ENCODE measurements at regions not wholly inside any gene's neighbourhood (a gene's known extent, or its start where the extent isn't known, plus 50 kb on each side); places are given as distances from the start of the nearest gene placed in this dataset.

- H4K20me1 ChIP-seq (ENCODE audit: insufficient read depth, low read length): no peaks in the 10 kb centered on the region
- no peaks in the 10 kb centered on the region for H3K4me1 ChIP-seq (ENCODE audit: insufficient read depth, low read length, severe bottlenecking)
- no peak overlapping the region for H3K9ac ChIP-seq (ENCODE audit: low read length)
- no peaks in the 10 kb centered on the region for H3K36me3 ChIP-seq (ENCODE audit: insufficient read depth, low read length)
- H3F3A ChIP-seq (ENCODE audit: insufficient read depth, low read length): no peaks in the 10 kb centered on the region
- H3K27ac ChIP-seq (ENCODE audit: low read depth, low read length, poor library complexity, severe bottlenecking): no peak overlapping the region
- H3K9me2 ChIP-seq (ENCODE audit: low read depth, low read length): no peaks in the 10 kb centered on the region
- no peaks in the 10 kb centered on the region for H3K27me3 ChIP-seq (ENCODE audit: insufficient read depth, low read length)
- H3K4me2 ChIP-seq (ENCODE audit: low read length): no peak overlapping the region
- no peaks in the 10 kb centered on the region for H3K79me2 ChIP-seq (ENCODE audit: insufficient read depth, low read length)
- no peak overlapping the region for H2AFZ ChIP-seq (ENCODE audit: low read length)
- no peaks in the 10 kb centered on the region for H3K9me3 ChIP-seq (ENCODE audit: low read length)
- TF ChIP-seq, protein P1, sequence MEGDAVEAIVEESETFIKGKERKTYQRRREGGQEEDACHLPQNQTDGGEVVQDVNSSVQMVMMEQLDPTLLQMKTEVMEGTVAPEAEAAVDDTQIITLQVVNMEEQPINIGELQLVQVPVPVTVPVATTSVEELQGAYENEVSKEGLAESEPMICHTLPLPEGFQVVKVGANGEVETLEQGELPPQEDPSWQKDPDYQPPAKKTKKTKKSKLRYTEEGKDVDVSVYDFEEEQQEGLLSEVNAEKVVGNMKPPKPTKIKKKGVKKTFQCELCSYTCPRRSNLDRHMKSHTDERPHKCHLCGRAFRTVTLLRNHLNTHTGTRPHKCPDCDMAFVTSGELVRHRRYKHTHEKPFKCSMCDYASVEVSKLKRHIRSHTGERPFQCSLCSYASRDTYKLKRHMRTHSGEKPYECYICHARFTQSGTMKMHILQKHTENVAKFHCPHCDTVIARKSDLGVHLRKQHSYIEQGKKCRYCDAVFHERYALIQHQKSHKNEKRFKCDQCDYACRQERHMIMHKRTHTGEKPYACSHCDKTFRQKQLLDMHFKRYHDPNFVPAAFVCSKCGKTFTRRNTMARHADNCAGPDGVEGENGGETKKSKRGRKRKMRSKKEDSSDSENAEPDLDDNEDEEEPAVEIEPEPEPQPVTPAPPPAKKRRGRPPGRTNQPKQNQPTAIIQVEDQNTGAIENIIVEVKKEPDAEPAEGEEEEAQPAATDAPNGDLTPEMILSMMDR (IDR thresholded peaks at IDR 0.05; ENCODE audit: low read length): no peak
- TF ChIP-seq EZH2 (IDR thresholded peaks at IDR 0.05; ENCODE audit: borderline replicate concordance, low read length): no peak
- H3K4me3 ChIP-seq (ENCODE audit: low read depth, low read length, poor library complexity, severe bottlenecking): no peak overlapping the region
These were observed 218.0 kb downstream of the CALCRL start for GRCh38 chr2:187230088-187230487.

GRCh38 chr2:187228986-187229385, 219.1 kb downstream of the CALCRL start:
- Histone ChIP-seq H3K27me3 (ENCODE audit: insufficient read depth, low read length) (no peaks in the 10 kb centered on the region), H3K4me3 (ENCODE audit: low read depth, low read length, poor library complexity, severe bottlenecking) (no peak overlapping the region), H3K9ac (ENCODE audit: low read length) (no peak overlapping the region), H3K4me2 (ENCODE audit: low read length) (no peak overlapping the region), H3K27ac (ENCODE audit: low read depth, low read length, poor library complexity, severe bottlenecking) (no peak overlapping the region), H3F3A (ENCODE audit: insufficient read depth, low read length) (no peaks in the 10 kb centered on the region), H3K36me3 (ENCODE audit: insufficient read depth, low read length) (no peaks in the 10 kb centered on the region), H3K79me2 (ENCODE audit: insufficient read depth, low read length) (no peaks in the 10 kb centered on the region), H3K9me2 (ENCODE audit: low read depth, low read length) (no peaks in the 10 kb centered on the region), H3K4me1 (ENCODE audit: insufficient read depth, low read length, severe bottlenecking) (no peaks in the 10 kb centered on the region), H2AFZ (ENCODE audit: low read length) (no peak overlapping the region), H3K9me3 (ENCODE audit: low read length) (no peaks in the 10 kb centered on the region), H4K20me1 (ENCODE audit: insufficient read depth, low read length) (no peaks in the 10 kb centered on the region)
- TF ChIP-seq, protein P1 (IDR thresholded peaks at IDR 0.05; ENCODE audit: low read length): no peak
- TF ChIP-seq EZH2 (IDR thresholded peaks at IDR 0.05; ENCODE audit: borderline replicate concordance, low read length): no peak

DNA sequence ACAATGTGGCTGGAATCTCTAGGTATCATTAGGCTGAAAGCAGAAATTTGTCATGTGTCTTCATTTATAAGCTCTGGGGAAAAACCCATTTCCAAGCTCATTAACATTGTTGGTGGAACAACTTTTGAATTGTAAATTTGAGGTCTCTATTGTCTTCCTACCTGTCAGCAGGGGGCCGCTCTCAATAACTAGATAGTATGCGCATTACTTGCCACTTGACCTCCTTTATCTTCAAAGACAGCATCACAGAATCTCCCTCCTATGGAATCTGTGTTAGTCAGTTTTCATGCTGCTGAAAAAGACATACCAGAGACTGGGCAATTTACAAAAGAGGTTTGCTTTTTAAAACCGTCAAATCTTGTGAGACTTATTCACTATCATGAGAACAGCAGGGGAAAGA, 223.1 kb downstream of the CALCRL start:
- Histone ChIP-seq H2AFZ (ENCODE audit: low read length) (no peak overlapping the region), H3K4me1 (ENCODE audit: insufficient read depth, low read length, severe bottlenecking) (no peaks in the 10 kb centered on the region), H3K27me3 (ENCODE audit: insufficient read depth, low read length) (no peaks in the 10 kb centered on the region), H3K9me3 (ENCODE audit: low read length) (no peaks in the 10 kb centered on the region), H3K79me2 (ENCODE audit: insufficient read depth, low read length) (no peaks in the 10 kb centered on the region), H3K9me2 (ENCODE audit: low read depth, low read length) (no peaks in the 10 kb centered on the region), H3F3A (ENCODE audit: insufficient read depth, low read length) (no peaks in the 10 kb centered on the region), H3K36me3 (ENCODE audit: insufficient read depth, low read length) (no peaks in the 10 kb centered on the region), H3K27ac (ENCODE audit: low read depth, low read length, poor library complexity, severe bottlenecking) (no peak overlapping the region), H3K4me3 (ENCODE audit: low read depth, low read length, poor library complexity, severe bottlenecking) (no peak overlapping the region), H3K4me2 (ENCODE audit: low read length) (no peak overlapping the region), H3K9ac (ENCODE audit: low read length) (no peak overlapping the region), H4K20me1 (ENCODE audit: insufficient read depth, low read length) (no peaks in the 10 kb centered on the region)
- TF ChIP-seq EZH2 (IDR thresholded peaks at IDR 0.05; ENCODE audit: borderline replicate concordance, low read length): no peak
- TF ChIP-seq, protein P1 (IDR thresholded peaks at IDR 0.05; ENCODE audit: low read length): no peak
